ENCODE measurements at regions not wholly inside any gene's neighbourhood (a gene's known extent, or its start where the extent isn't known, plus 50 kb on each side); places are given as distances from the start of the nearest gene placed in this dataset.

DNA sequence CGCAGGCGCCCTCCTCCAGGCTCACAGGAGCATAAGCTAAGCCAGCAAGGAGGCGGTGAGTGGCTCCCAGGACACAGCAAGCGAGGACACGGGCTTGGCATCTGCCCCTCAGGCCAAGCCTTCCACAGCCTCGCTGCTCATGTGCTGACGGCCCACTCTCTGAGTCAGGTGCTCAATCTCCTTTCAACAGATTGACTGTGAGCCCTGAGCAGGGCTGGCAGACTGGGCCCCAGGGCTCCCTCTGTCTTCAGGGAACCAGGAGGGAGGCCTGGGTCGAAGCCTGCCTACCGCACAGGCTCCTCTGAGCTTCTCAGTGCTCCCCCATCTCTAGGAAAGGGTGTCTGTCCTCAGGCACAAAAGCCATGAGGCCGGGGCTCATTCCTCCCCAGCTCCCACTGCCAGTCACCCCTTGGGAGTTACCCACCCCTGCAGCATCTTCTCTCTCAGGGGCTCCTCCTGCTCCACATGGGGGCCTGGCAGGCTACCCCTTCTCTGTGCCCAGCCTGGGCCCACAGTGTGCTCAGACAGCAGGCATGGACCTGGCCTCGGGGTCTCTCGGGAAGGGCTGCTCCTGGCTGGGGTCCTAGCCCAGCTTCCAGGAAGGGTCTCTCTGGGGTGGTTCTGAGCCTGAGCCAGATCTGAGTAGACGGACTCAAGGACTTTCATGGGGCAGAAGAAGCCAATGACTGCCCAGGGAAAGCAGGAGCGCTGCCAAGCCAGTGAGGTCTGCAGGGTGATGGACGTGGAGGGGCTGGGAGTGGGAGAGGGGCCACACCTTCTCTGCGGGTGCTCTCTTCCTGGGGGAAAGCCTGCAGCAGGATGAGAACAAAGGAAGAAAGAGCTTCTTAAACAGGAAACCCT lies 138.0 kb upstream of the GPC1 start:
- ATAC-seq = no peak
- Mint-ChIP-seq H3K4me3 (no peak overlapping the region), H3K27me3 (peaks cover 2% of the 10 kb centered on the region), H3K36me3 (ENCODE audit: low read depth) (no peaks in the 10 kb centered on the region), H3K4me1 (ENCODE audit: low read depth) (no peaks in the 10 kb centered on the region), H3K27ac (no peak overlapping the region), H3K9me3 (no peaks in the 10 kb centered on the region)
- POLR2A ChIA-PET = no interaction called here
- TF ChIP-seq, protein P1, sequence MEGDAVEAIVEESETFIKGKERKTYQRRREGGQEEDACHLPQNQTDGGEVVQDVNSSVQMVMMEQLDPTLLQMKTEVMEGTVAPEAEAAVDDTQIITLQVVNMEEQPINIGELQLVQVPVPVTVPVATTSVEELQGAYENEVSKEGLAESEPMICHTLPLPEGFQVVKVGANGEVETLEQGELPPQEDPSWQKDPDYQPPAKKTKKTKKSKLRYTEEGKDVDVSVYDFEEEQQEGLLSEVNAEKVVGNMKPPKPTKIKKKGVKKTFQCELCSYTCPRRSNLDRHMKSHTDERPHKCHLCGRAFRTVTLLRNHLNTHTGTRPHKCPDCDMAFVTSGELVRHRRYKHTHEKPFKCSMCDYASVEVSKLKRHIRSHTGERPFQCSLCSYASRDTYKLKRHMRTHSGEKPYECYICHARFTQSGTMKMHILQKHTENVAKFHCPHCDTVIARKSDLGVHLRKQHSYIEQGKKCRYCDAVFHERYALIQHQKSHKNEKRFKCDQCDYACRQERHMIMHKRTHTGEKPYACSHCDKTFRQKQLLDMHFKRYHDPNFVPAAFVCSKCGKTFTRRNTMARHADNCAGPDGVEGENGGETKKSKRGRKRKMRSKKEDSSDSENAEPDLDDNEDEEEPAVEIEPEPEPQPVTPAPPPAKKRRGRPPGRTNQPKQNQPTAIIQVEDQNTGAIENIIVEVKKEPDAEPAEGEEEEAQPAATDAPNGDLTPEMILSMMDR (IDR thresholded peaks at IDR 0.05) = no peak
- DNase-seq = no peak
- CTCF ChIA-PET = no interaction called here
- intact Hi-C loops (cut with micrococcal nuclease) = no loop called here

DNA sequence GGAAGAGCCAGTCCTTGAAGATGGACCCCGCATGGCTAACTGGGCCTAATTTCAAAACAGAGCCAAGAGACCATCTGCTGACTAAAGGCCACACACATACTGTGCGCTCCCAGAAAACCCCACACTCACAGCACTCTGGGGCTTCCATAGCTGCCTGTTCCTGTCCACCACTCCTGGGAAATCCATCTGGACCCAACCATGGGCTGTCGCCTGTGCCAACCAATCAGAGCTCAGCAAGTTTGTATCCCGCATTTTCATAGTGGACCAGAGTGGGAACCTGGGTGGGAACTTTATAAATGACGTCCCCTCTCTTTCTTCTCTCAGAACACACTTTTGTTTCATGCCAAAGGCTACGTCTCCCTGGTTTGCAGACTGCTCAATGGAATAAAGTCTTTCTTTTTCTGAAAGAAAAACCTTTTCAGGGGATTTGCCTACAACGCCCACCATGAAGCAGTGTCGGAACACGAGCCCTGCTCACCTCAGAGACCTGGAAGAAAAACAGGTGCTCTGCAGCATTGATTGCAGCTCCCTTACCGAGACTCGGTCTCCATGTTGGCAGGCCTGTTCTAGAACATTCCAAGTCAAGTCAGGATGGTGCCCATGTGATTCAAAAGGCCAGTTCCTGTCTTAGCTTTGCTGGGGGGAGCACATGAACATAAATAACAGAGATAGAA lies 137.2 kb upstream of the GPC1 start:
- intact Hi-C loops (cut with micrococcal nuclease) = no loop called here
- TF ChIP-seq, protein P1 (IDR thresholded peaks at IDR 0.05) = no peak
- H3K27ac Mint-ChIP-seq = no peak overlapping the region
- ChIA-PET POLR2A (no interaction called here), CTCF (no interaction called here)
- no peaks in the 10 kb centered on the region for H3K4me1 Mint-ChIP-seq (ENCODE audit: low read depth)
- H3K9me3 Mint-ChIP-seq = no peaks in the 10 kb centered on the region
- ATAC-seq (no peak), DNase-seq (no peak)
- no peaks in the 10 kb centered on the region for H3K36me3 Mint-ChIP-seq (ENCODE audit: low read depth)
- no peak overlapping the region for H3K4me3 Mint-ChIP-seq
- H3K27me3 Mint-ChIP-seq = peaks cover 2% of the 10 kb centered on the region

DNA sequence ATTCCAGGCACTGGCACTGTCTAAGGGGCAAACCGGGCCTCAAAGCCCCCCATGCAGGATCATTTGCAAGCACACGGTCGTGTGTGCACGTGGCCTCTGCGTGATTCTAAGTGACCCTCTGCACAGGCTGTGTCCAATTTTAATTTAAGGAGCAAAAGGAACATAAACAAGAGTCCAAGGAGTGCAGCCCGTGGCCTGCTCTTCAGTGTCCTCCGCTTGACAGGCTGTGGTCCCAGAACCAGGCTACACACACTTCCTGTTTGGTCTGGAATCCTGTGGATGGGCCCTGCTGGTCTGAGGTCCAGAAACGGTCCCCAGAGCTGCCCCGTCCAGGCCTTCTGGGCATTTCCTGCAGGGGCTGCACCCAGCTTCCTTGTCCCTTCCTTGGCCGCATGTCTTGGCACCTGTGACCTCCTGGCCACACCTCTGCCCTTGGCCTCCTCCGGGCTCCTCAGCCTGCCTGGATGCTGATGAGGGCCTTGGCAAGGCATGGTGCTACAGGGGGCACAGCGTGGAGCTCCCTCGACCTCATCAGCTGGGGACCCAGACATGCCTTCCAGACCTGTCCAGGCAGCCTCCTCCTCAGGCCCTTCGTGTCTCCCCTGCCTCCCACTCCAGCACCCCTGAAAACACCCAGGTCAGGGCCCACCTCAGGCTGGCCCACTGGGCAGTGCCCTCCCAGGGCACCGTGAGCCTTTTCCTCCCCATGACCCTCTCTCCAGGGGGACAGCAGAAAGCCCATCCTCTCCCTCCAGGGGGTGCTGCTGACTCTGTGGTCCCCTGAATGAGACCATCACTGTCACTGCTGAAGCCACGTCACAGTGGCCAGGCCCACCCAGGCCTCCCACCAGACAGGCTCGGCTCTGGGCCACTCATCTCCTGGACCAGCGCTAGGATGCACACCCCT lies 136.4 kb upstream of the GPC1 start:
- Mint-ChIP-seq H3K27ac (no peak overlapping the region), H3K4me1 (ENCODE audit: low read depth) (no peaks in the 10 kb centered on the region), H3K9me3 (no peaks in the 10 kb centered on the region), H3K36me3 (ENCODE audit: low read depth) (no peaks in the 10 kb centered on the region), H3K4me3 (no peak overlapping the region), H3K27me3 (peaks cover 4% of the 10 kb centered on the region)
- ChIA-PET CTCF (no interaction called here), POLR2A (no interaction called here)
- TF ChIP-seq, protein P1 (IDR thresholded peaks at IDR 0.05) = no peak
- ATAC-seq (no peak), DNase-seq (no peak)
- intact Hi-C loops (cut with micrococcal nuclease) = no loop called here

DNA sequence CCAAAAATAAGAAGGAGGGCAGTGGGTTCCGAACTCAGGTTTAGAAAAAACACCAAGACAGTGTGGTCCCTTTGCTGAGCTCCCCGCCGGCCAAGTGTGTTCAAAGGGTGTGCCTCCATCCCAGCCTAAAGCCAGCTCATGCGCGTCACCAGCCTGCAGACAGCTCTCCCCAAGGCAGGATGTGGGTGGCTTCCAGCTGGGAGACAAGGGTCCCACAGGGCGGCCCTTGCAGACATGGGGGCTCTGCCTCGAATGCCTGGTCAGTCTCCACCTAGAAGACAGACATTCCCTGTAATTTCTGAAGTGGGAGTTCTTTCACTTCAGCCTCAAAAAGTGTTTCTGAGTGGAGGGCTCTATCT lies 135.8 kb upstream of the GPC1 start:
- ChIA-PET POLR2A (no interaction called here), CTCF (no interaction called here)
- Mint-ChIP-seq H3K4me1 (ENCODE audit: low read depth) (no peaks in the 10 kb centered on the region), H3K27me3 (peaks cover 4% of the 10 kb centered on the region), H3K36me3 (ENCODE audit: low read depth) (no peaks in the 10 kb centered on the region), H3K4me3 (no peak overlapping the region), H3K9me3 (no peaks in the 10 kb centered on the region), H3K27ac (no peak overlapping the region)
- DNase-seq (no peak), ATAC-seq (no peak)
- TF ChIP-seq, protein P1 (IDR thresholded peaks at IDR 0.05) = no peak
- intact Hi-C loops (cut with micrococcal nuclease) = no loop called here

All from activated CD8-positive, alpha-beta T cell treated with anti-CD3 and anti-CD28 coated beads for 36 hours (primary cell).